ENCODE measurements at regions not wholly inside any gene's neighbourhood (a gene's known extent, or its start where the extent isn't known, plus 50 kb on each side); places are given as distances from the start of the nearest gene placed in this dataset.

DNA sequence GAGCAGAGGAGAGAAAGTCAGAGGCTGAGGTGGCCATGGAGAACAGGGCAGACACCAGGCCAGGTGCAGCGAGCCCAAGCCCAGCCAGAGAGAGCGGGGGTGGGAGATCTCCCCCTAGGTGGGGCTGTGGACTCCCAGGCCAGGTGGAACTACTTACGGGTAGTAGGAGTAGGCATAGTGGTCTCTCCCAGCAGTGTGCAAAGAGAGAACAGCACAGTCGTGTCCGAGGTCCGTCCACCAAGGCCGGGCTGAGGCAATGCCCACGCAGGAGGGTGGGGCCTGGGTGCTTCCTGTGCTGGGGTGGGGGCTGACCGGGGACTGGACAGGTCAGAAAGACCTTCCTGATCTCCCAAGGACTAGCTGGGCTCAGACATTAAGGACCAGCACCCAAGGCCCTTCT, 263.7 kb downstream of the PTPRU start:
- TF ChIP-seq, protein P1, sequence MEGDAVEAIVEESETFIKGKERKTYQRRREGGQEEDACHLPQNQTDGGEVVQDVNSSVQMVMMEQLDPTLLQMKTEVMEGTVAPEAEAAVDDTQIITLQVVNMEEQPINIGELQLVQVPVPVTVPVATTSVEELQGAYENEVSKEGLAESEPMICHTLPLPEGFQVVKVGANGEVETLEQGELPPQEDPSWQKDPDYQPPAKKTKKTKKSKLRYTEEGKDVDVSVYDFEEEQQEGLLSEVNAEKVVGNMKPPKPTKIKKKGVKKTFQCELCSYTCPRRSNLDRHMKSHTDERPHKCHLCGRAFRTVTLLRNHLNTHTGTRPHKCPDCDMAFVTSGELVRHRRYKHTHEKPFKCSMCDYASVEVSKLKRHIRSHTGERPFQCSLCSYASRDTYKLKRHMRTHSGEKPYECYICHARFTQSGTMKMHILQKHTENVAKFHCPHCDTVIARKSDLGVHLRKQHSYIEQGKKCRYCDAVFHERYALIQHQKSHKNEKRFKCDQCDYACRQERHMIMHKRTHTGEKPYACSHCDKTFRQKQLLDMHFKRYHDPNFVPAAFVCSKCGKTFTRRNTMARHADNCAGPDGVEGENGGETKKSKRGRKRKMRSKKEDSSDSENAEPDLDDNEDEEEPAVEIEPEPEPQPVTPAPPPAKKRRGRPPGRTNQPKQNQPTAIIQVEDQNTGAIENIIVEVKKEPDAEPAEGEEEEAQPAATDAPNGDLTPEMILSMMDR (IDR thresholded peaks at IDR 0.05), result no peak
- no peak for TF ChIP-seq POLR2A (IDR thresholded peaks at IDR 0.05; ENCODE audit: low read depth)

Data from esophagus muscularis mucosa (tissue), 3 donors.